GM12872 (cell line): ENCODE measurements at regions not wholly inside any gene's neighbourhood (a gene's known extent, or its start where the extent isn't known, plus 50 kb on each side); places are given as distances from the start of the nearest gene placed in this dataset.

Experiments used
- TF ChIP-seq, protein P1 (sequence below): IDR thresholded peaks from 3 replicates; pipeline ENCODE4 v1.5.1; 2011; ENCODE audit warnings: low read depth, mild to moderate bottlenecking, low read length, moderate library complexity; ENCODE audit not compliant: insufficient read depth

DNA sequence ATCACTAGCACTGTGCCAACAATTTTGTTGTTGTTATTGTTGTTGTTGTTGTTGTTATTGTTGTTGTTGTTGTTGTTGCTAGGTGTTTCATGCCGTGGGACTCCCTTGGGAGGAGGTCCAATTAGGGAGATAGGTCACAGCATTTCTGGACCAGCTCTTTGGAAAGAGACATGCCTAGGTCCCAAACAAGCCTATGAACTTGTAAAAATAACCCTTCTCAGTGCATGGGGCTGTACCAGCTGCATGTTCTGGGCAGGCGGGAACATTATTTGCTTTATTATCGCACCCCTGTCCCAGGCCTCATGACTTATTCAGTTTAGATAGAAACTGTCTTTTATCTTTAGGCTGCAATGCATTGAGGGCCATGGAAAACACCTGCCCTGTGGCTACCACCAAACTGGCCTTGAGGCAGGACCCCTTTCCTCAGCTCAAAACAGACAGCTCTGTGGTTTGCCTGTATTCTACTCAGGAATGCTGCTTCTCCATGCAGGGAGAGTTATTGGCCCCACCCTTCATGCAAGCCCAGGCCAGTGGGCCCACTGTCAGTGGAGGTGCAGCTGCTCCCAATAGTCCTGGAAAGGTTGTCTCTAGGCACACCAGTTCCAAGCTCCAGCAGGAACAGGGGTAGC, 386.5 kb upstream of the BRINP3 start:
- TF ChIP-seq, protein P1, sequence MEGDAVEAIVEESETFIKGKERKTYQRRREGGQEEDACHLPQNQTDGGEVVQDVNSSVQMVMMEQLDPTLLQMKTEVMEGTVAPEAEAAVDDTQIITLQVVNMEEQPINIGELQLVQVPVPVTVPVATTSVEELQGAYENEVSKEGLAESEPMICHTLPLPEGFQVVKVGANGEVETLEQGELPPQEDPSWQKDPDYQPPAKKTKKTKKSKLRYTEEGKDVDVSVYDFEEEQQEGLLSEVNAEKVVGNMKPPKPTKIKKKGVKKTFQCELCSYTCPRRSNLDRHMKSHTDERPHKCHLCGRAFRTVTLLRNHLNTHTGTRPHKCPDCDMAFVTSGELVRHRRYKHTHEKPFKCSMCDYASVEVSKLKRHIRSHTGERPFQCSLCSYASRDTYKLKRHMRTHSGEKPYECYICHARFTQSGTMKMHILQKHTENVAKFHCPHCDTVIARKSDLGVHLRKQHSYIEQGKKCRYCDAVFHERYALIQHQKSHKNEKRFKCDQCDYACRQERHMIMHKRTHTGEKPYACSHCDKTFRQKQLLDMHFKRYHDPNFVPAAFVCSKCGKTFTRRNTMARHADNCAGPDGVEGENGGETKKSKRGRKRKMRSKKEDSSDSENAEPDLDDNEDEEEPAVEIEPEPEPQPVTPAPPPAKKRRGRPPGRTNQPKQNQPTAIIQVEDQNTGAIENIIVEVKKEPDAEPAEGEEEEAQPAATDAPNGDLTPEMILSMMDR: no peak

DNA sequence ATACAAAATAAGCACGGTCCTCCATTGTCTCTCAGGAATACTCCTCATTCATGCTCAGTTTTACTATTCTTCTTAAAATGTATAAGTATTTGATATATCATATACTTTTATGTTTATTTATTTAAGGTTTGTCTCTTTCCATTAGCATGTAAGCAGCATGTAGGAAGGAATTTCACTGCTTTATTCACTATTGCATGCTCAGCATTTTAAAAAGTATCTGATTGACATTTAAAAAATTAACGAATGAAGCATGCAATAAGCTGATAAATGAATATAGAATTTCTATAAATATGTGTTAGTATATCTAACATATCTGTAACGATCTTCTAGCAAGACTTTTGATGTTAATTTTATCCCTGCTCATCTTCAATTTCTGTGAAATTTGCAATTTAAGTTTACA, 402.7 kb upstream of the BRINP3 start:
- TF ChIP-seq, protein P1: no peak

DNA sequence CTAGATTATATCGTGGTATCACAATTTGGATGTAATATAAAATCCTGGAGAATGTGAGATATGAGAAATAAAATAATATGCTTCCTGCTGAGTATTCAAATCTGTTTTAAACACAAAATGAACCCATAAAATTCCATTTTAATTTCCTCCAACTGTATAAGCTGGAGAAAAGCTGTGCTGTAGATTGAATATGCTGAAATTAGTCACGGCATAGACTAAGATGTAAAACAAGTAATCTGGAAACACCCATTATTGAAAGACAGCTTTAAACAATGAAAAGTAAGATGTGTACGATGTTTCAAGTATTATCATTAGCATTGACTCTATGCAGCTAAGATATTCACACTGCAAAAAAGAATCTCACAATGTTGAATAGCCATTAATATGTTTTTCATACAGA, 403.4 kb upstream of the BRINP3 start:
- TF ChIP-seq, protein P1: no peak

DNA sequence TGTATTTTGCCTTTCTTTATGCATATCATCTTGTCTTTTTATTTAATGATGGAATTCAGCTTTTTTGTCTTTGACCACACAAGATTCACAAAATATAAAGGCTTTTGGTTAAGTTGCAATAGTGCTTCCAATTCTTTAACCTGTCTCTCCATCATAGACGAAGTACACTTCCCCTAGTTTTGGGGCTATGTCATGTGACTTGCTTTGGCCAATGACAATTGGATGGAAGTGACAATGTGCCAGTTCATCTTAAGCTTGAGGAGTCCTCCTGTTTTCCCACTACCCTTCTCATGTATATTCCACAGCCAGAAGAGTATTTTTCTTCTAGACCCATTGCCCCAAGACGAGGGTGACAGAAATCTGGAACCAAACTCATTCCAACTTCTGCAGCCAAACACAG, 419.6 kb upstream of the BRINP3 start:
- TF ChIP-seq, protein P1: no peak

DNA sequence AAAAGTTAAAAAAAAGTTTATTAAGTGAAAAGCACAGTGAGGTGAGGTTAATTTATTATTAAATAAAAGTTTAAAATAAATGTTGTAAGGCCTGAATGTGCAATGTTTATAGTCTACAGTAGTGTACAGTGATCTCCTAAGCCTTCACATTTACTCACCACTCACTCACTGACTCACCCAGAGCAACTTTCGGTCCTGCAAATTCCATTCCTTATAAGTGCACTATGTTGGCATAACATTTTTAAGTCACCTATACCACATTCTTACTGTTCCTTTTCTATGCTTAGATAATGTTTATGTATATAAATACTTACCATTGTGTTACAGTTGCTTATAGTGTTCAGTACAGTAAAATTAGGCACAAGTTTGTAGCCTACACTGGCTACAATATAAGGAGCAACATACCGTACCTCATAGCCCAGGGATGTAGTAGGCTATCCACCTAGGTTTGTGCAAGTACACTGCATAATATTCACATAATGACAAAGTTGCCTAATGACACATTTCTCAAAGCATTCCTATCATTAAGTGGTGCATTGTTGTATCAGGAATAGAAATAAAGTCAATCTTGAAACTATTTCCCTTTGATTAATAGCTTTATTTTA, 426.5 kb upstream of the BRINP3 start:
- TF ChIP-seq, protein P1: no peak

DNA sequence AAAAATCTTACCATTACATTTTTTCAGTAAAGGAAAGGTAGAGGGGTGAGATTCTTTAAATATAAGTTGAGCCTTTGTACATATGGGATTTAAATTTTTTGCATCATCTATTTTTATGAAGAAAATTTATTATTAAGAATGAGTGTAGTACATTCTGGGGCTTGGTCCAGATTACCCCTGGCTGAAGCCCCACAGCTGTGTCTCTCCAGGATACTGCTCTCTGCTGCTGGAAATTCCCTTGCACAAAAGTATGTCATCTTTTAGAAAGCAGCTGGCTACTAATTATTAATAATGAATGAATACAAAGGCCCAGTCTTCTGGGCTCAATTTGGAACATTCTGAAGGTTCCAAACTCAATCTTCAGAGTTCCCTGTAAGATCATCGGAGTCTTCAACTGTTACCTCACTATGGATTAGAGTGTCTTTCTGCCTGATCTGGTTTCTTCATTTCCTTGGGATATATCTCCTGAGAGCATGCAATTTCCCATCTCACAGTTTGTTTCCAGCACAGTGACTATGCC, 428.6 kb upstream of the BRINP3 start:
- TF ChIP-seq, protein P1: no peak

DNA sequence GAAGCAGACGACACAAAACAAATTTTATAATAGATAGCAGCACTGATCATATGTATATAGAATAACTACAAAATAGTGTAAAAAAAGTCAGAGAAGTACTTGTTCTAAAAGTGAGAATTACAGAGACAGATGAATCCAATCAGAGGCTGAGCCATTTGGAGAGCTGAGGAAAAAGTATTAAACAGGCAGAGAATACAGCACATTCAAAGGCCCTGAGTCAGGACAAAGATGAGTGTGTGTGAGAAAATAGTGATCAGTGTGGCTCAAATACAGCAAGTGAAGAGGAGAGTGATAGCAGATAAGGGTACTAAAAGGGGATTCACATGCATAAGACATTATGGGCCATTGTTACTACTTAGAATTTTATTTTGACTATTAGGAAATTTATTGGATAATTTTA, 430.6 kb upstream of the BRINP3 start:
- TF ChIP-seq, protein P1: no peak
